ENCODE measurements at regions not wholly inside any gene's neighbourhood (a gene's known extent, or its start where the extent isn't known, plus 50 kb on each side); places are given as distances from the start of the nearest gene placed in this dataset.

DNA sequence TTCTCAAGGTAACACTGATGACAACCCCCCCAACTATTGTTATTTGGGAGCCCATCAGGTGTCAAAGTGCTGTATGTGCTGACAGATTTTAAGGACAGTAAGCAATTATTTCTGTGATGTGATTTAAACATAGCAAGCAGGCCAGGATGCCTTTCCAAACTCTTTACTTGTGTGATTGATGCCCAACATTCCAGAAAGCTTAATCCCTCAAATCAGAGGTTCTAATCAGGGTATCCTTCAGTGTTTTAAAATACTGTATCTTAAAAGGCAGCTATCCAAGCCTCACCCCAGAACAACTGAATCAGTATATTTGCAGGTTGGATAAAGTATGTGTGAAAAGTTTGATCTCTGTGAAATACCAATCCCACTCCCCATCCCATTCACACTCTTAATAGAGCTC, 119.7 kb downstream of the GASK1B start:
- no peaks in the 10 kb centered on the region for H3K36me3 ChIP-seq (ENCODE audit: control insufficient read depth in 4 of 4, insufficient read depth in 3 of 4, low read depth in 1 of 4, low read length in 3 of 4)
- DNase-seq (ENCODE audit: low spot score), result no peak
- TF ChIP-seq HNF4G (IDR thresholded peaks at IDR 0.05), result no peak
- H3K4me3 ChIP-seq (ENCODE audit: low read depth in 1 of 3, low read length in 3 of 3), result no peak overlapping the region
- no peak overlapping the region for H3K9ac ChIP-seq (ENCODE audit: low read depth in 1 of 2, low read length in 2 of 2)
- no peaks in the 10 kb centered on the region for H3K27me3 ChIP-seq (ENCODE audit: control insufficient read depth in 4 of 4, insufficient read depth in 4 of 4, low read length in 3 of 4)
- H3K9me3 ChIP-seq (ENCODE audit: control insufficient read depth in 4 of 4, low read length in 3 of 4), result no peaks in the 10 kb centered on the region
- no peaks in the 10 kb centered on the region for H3K4me1 ChIP-seq (ENCODE audit: control insufficient read depth in 4 of 4, insufficient read depth in 4 of 4, low read length in 3 of 4)
- H3K27ac ChIP-seq (ENCODE audit: low read depth in 1 of 2, low read length in 2 of 2), result no peak overlapping the region

DNA sequence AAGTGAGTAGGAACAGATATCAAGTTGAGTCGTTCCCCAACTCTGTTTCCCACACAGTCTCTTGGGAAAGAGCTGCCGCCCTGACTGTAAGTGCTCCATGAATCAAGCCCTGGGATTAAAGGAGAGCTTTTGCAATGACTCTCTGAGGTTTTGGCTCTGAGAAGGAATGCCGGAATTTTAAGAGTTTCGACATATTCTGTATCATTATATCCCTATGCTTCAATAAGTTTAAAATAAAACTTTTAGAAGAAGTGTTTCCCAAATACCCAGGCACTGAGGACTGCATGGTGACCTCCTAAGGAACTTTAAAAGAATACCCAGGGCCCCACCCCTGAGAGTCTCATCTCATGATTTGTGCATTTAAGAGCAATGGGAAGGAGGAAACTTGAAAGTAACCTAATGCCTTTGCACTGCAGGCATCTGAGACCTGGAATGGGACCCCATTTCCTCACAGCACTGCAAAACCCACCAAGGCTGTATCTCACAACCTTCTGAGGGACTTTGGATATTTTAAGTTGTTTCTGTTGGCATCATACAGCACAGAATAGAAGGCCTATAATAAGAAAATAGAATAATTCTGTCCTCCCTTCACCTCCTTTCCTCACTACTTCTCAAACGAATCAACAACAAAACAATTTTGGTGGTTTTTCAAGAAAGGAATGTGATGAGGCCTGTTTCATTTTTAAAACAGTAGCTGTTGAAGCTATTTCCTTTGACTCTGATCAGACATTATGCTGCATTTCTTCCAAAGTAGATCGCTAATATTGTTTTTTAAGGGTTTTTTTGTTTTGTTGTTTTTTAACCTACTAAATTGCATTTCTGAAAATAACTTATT, 121.2 kb downstream of the GASK1B start:
- no peak for DNase-seq (ENCODE audit: low spot score)
- no peaks in the 10 kb centered on the region for H3K9me3 ChIP-seq (ENCODE audit: control insufficient read depth in 4 of 4, low read length in 3 of 4)
- TF ChIP-seq NR2F2 (IDR thresholded peaks at IDR 0.05) (peak; percentile 12), EGR1 (IDR thresholded peaks at IDR 0.05; ENCODE audit: low read depth in 2 of 2) (no peak)
- H3K27me3 ChIP-seq (ENCODE audit: control insufficient read depth in 4 of 4, insufficient read depth in 4 of 4, low read length in 3 of 4), result no peaks in the 10 kb centered on the region
- whole genome bisulfite sequencing, result 63% methylated on average over 6 of the region's 6 CpGs
- H3K4me3 ChIP-seq (ENCODE audit: low read depth in 1 of 3, low read length in 3 of 3), result no peak overlapping the region
- no peak overlapping the region for H3K9ac ChIP-seq (ENCODE audit: low read depth in 1 of 2, low read length in 2 of 2)
- H3K27ac ChIP-seq (ENCODE audit: low read depth in 1 of 2, low read length in 2 of 2), result no peak overlapping the region
- no peaks in the 10 kb centered on the region for H3K36me3 ChIP-seq (ENCODE audit: control insufficient read depth in 4 of 4, insufficient read depth in 3 of 4, low read depth in 1 of 4, low read length in 3 of 4)
- no peaks in the 10 kb centered on the region for H3K4me1 ChIP-seq (ENCODE audit: control insufficient read depth in 4 of 4, insufficient read depth in 4 of 4, low read length in 3 of 4)

DNA sequence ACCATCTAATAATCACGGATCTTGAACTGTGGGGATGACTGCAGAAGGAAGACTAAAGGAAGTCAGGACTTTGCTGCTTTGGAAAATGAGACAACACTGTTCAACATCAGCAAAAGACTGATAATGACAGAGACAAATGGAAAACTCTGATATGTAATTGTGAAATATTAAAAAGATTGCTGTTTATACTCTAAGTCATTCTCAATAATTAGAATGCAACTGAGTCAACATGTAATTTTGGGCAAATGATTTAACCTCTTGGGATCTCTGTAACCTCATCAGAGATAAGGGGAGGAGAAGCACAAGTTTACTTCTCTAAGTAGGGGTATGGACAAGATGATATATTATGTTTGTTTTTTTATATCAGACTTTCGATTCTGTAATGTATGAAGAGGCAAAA, 121.9 kb downstream of the GASK1B start:
- H3K27ac ChIP-seq (ENCODE audit: low read depth in 1 of 2, low read length in 2 of 2), result no peak overlapping the region
- H3K36me3 ChIP-seq (ENCODE audit: control insufficient read depth in 4 of 4, insufficient read depth in 3 of 4, low read depth in 1 of 4, low read length in 3 of 4), result no peaks in the 10 kb centered on the region
- H3K9me3 ChIP-seq (ENCODE audit: control insufficient read depth in 4 of 4, low read length in 3 of 4), result no peaks in the 10 kb centered on the region
- no peak overlapping the region for H3K4me3 ChIP-seq (ENCODE audit: low read depth in 1 of 3, low read length in 3 of 3)
- DNase-seq (ENCODE audit: low spot score), result no peak
- no peaks in the 10 kb centered on the region for H3K27me3 ChIP-seq (ENCODE audit: control insufficient read depth in 4 of 4, insufficient read depth in 4 of 4, low read length in 3 of 4)
- TF ChIP-seq NR2F2 (IDR thresholded peaks at IDR 0.05), result peak; percentile 52
- TF ChIP-seq GABPA (IDR thresholded peaks at IDR 0.05 in 1 of 2, conservative IDR thresholded peaks at IDR 0.05 in 1 of 2), result no peak
- TF ChIP-seq FOXA1 (IDR thresholded peaks at IDR 0.05), result no peak
- TF ChIP-seq HNF4A (conservative IDR thresholded peaks at IDR 0.05), result no peak
- 62% methylated on average over 2 of the region's 2 CpGs for WGBS
- H3K4me1 ChIP-seq (ENCODE audit: control insufficient read depth in 4 of 4, insufficient read depth in 4 of 4, low read length in 3 of 4), result no peaks in the 10 kb centered on the region
- no peak overlapping the region for H3K9ac ChIP-seq (ENCODE audit: low read depth in 1 of 2, low read length in 2 of 2)

DNA sequence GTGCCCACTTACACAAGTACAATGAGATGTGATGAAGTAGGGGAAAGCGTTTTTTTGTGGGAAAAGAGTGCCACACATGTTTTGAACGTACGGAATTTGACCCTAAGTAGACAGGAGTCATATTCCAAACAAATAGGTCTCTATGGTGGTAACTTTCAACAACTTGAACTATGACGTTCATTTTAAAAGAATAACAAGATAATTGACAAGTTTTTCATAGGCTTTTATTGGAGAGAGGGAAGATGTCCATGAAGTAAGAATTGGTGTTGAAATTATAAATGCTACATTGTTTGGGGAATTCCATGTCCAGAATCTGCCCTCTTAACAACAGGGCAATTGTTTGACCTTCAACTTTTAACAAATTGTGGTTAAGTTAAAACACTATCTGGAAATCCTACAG, 126.5 kb downstream of the GASK1B start:
- DNase-seq (ENCODE audit: low spot score), result no peak
- Histone ChIP-seq H3K4me3 (ENCODE audit: low read depth in 1 of 3, low read length in 3 of 3) (no peak overlapping the region), H3K4me1 (ENCODE audit: control insufficient read depth in 4 of 4, insufficient read depth in 4 of 4, low read length in 3 of 4) (no peaks in the 10 kb centered on the region), H3K9me3 (ENCODE audit: control insufficient read depth in 4 of 4, low read length in 3 of 4) (no peaks in the 10 kb centered on the region), H3K27me3 (ENCODE audit: control insufficient read depth in 4 of 4, insufficient read depth in 4 of 4, low read length in 3 of 4) (no peaks in the 10 kb centered on the region), H3K9ac (ENCODE audit: low read depth in 1 of 2, low read length in 2 of 2) (no peak overlapping the region), H3K36me3 (ENCODE audit: control insufficient read depth in 4 of 4, insufficient read depth in 3 of 4, low read depth in 1 of 4, low read length in 3 of 4) (no peaks in the 10 kb centered on the region), H3K27ac (ENCODE audit: low read depth in 1 of 2, low read length in 2 of 2) (no peak overlapping the region)
- TF ChIP-seq JUND (IDR thresholded peaks at IDR 0.05) (no peak), RAD21 (IDR thresholded peaks at IDR 0.05) (no peak), HNF4A (conservative IDR thresholded peaks at IDR 0.05) (no peak), RXRA (IDR thresholded peaks at IDR 0.05) (no peak), SP1 (IDR thresholded peaks at IDR 0.05) (no peak), HNF4G (IDR thresholded peaks at IDR 0.05) (no peak), EGR1 (IDR thresholded peaks at IDR 0.05; ENCODE audit: low read depth in 2 of 2) (no peak), TAF1 (conservative IDR thresholded peaks at IDR 0.05) (no peak), FOXA1 (IDR thresholded peaks at IDR 0.05) (no peak)
- TF ChIP-seq, protein P1, sequence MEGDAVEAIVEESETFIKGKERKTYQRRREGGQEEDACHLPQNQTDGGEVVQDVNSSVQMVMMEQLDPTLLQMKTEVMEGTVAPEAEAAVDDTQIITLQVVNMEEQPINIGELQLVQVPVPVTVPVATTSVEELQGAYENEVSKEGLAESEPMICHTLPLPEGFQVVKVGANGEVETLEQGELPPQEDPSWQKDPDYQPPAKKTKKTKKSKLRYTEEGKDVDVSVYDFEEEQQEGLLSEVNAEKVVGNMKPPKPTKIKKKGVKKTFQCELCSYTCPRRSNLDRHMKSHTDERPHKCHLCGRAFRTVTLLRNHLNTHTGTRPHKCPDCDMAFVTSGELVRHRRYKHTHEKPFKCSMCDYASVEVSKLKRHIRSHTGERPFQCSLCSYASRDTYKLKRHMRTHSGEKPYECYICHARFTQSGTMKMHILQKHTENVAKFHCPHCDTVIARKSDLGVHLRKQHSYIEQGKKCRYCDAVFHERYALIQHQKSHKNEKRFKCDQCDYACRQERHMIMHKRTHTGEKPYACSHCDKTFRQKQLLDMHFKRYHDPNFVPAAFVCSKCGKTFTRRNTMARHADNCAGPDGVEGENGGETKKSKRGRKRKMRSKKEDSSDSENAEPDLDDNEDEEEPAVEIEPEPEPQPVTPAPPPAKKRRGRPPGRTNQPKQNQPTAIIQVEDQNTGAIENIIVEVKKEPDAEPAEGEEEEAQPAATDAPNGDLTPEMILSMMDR (IDR thresholded peaks at IDR 0.05; ENCODE audit: low read depth, low read length, missing input control), result no peak
- TF ChIP-seq, protein P2, sequence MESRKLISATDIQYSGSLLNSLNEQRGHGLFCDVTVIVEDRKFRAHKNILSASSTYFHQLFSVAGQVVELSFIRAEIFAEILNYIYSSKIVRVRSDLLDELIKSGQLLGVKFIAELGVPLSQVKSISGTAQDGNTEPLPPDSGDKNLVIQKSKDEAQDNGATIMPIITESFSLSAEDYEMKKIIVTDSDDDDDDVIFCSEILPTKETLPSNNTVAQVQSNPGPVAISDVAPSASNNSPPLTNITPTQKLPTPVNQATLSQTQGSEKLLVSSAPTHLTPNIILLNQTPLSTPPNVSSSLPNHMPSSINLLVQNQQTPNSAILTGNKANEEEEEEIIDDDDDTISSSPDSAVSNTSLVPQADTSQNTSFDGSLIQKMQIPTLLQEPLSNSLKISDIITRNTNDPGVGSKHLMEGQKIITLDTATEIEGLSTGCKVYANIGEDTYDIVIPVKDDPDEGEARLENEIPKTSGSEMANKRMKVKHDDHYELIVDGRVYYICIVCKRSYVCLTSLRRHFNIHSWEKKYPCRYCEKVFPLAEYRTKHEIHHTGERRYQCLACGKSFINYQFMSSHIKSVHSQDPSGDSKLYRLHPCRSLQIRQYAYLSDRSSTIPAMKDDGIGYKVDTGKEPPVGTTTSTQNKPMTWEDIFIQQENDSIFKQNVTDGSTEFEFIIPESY (IDR thresholded peaks at IDR 0.05), result no peak
- TF ChIP-seq, protein P3, sequence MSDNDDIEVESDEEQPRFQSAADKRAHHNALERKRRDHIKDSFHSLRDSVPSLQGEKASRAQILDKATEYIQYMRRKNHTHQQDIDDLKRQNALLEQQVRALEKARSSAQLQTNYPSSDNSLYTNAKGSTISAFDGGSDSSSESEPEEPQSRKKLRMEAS (IDR thresholded peaks at IDR 0.05), result no peak
- TF ChIP-seq, protein P4, sequence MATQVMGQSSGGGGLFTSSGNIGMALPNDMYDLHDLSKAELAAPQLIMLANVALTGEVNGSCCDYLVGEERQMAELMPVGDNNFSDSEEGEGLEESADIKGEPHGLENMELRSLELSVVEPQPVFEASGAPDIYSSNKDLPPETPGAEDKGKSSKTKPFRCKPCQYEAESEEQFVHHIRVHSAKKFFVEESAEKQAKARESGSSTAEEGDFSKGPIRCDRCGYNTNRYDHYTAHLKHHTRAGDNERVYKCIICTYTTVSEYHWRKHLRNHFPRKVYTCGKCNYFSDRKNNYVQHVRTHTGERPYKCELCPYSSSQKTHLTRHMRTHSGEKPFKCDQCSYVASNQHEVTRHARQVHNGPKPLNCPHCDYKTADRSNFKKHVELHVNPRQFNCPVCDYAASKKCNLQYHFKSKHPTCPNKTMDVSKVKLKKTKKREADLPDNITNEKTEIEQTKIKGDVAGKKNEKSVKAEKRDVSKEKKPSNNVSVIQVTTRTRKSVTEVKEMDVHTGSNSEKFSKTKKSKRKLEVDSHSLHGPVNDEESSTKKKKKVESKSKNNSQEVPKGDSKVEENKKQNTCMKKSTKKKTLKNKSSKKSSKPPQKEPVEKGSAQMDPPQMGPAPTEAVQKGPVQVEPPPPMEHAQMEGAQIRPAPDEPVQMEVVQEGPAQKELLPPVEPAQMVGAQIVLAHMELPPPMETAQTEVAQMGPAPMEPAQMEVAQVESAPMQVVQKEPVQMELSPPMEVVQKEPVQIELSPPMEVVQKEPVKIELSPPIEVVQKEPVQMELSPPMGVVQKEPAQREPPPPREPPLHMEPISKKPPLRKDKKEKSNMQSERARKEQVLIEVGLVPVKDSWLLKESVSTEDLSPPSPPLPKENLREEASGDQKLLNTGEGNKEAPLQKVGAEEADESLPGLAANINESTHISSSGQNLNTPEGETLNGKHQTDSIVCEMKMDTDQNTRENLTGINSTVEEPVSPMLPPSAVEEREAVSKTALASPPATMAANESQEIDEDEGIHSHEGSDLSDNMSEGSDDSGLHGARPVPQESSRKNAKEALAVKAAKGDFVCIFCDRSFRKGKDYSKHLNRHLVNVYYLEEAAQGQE (IDR thresholded peaks at IDR 0.05), result no peak
- 57% methylated on average over 4 of the region's 4 CpGs for whole genome bisulfite sequencing
